SK-N-SH (cell line): ENCODE measurements at regions not wholly inside any gene's neighbourhood (a gene's known extent, or its start where the extent isn't known, plus 50 kb on each side); places are given as distances from the start of the nearest gene placed in this dataset.

Source experiments
- CTCF ChIA-PET: fragments of 300-600, 350-600 bp; formaldehyde crosslinking; extraction: SDS; loops from one replicate; lab custom pipeline; 2021; lab: Yijun Ruan, JAX
- POLR2A ChIA-PET: fragments of 350-600 bp; sonication (Branson Sonifier 250); formaldehyde crosslinking; extraction: SDS; loops from one replicate; lab custom pipeline; 2020; ENCODE audit warnings: antibody characterized with exemption, inconsistent platforms; lab: Yijun Ruan, JAX
- DNase-seq: peaks from one replicate; pipeline ENCODE4 v3.0.0; 2012
- H2AFZ ChIP-seq: fragments of 200-600 bp; sonication (generic); 2 replicates; pipeline ENCODE4 v1.8.1; 2016; ENCODE audit warnings: antibody characterized with exemption, mild to moderate bottlenecking, low read depth
- H3F3A ChIP-seq: fragments of 200-600 bp; sonication (generic); replicated peaks from 2 replicates; pipeline ENCODE3; 2016; ENCODE audit warnings: antibody characterized with exemption, mild to moderate bottlenecking; ENCODE audit not compliant: insufficient read depth
- H3K27ac ChIP-seq, 2 experiments: fragments of 200-500 bp in 1 of 2; fragments of 200-600 bp in 1 of 2; sonication (Bioruptor generic) in 1 of 2; sonication (generic), shearing (Covaris generic) in 1 of 2; 2 replicates each; pipeline versions ENCODE4 v1.5.1 to v1.6.1; 2014 to 2016; ENCODE audit warnings: low read depth in 2 of 2, inconsistent platforms in 1 of 2, low read length in 1 of 2, mild to moderate bottlenecking in 1 of 2, mixed read lengths in 1 of 2
- H3K27me3 ChIP-seq: fragments of 200-600 bp; sonication (generic), shearing (Covaris generic); 2 replicates; pipeline ENCODE4 v1.6.1; 2016; ENCODE audit warnings: mixed run types; ENCODE audit not compliant: insufficient read depth
- H3K36me3 ChIP-seq, 2 experiments: fragments of 200-500 bp in 1 of 2; fragments of 200-600 bp in 1 of 2; sonication (Bioruptor generic) in 1 of 2; sonication (generic) in 1 of 2; replicated peaks in 1 of 2; 2 replicates each; pipeline versions ENCODE3 to v1.5.1; 2014 to 2016; ENCODE audit warnings: low read length in 1 of 2, mild to moderate bottlenecking in 1 of 2; ENCODE audit not compliant: insufficient read depth in 2 of 2, control insufficient read depth in 1 of 2
- H3K4me1 ChIP-seq, 2 experiments: fragments of 200-500 bp in 1 of 2; fragments of 200-600 bp in 1 of 2; sonication (Bioruptor generic) in 1 of 2; sonication (generic), shearing (Covaris generic) in 1 of 2; 2 replicates each; pipeline versions ENCODE4 v1.5.1 to v1.6.1; 2014 to 2016; ENCODE audit warnings: low read depth in 1 of 2, low read length in 1 of 2, mixed run types in 1 of 2; ENCODE audit not compliant: insufficient read depth in 2 of 2, control insufficient read depth in 1 of 2
- H3K4me2 ChIP-seq: fragments of 200-600 bp; sonication (generic), shearing (Covaris generic); 2 replicates; pipeline ENCODE4 v1.6.1; 2017; ENCODE audit warnings: mixed run types
- H3K4me3 ChIP-seq, 2 experiments: fragments of 200-500 bp in 1 of 2; fragments of 200-600 bp in 1 of 2; sonication (Bioruptor generic) in 1 of 2; sonication (generic), shearing (Covaris generic) in 1 of 2; 2 replicates each; pipeline versions ENCODE4 v1.5.1 to v1.8.1; 2014 to 2016; ENCODE audit warnings: low read depth in 2 of 2, inconsistent platforms in 1 of 2, low read length in 1 of 2, mild to moderate bottlenecking in 1 of 2, mixed read lengths in 1 of 2, moderate library complexity in 1 of 2
- H3K79me2 ChIP-seq: fragments of 200-600 bp; sonication (generic); 2 replicates; pipeline ENCODE4 v1.8.1; 2017; ENCODE audit warnings: mild to moderate bottlenecking; ENCODE audit not compliant: insufficient read depth
- H3K9ac ChIP-seq: fragments of 200-600 bp; sonication (generic); 2 replicates; pipeline ENCODE4 v1.6.1; 2017; ENCODE audit warnings: mixed run types
- H3K9me2 ChIP-seq: fragments of 200-600 bp; sonication (generic); 2 replicates; pipeline ENCODE4 v1.6.1; 2017; ENCODE audit warnings: mixed run types
- H3K9me3 ChIP-seq: fragments of 200-600 bp; sonication (generic); 2 replicates; pipeline ENCODE4 v1.6.1; 2017; ENCODE audit warnings: mixed run types, mild to moderate bottlenecking, moderate library complexity
- H4K20me1 ChIP-seq: fragments of 200-600 bp; sonication (generic); 2 replicates; pipeline ENCODE4 v1.6.1; 2017; ENCODE audit warnings: mild to moderate bottlenecking, mixed run types; ENCODE audit not compliant: insufficient read depth
- ELF1 ChIP-seq: IDR thresholded peaks from 2 replicates; pipeline ENCODE4 v1.4.0; 2012
- EP300 ChIP-seq, 2 experiments: IDR thresholded peaks; 2 replicates each; pipeline versions ENCODE4 v1.4.0 to v1.6.1; 2012; ENCODE audit warnings: borderline replicate concordance in 1 of 2, low read depth in 1 of 2, low read length in 1 of 2
- FOXJ3 ChIP-seq: sonication (generic); formaldehyde crosslinking; IDR thresholded peaks from 2 replicates; pipeline ENCODE4 v1.5.1; 2020; ENCODE audit warnings: mild to moderate bottlenecking, missing genetic modification reagents
- FOXM1 ChIP-seq: IDR thresholded peaks from 2 replicates; pipeline ENCODE4 v1.4.0; 2012; ENCODE audit warnings: low read depth, mild to moderate bottlenecking
- NFIC ChIP-seq: IDR thresholded peaks from 2 replicates; pipeline ENCODE4 v1.4.0; 2012; ENCODE audit warnings: borderline replicate concordance
- POLR2AphosphoS5 ChIP-seq: IDR thresholded peaks from 2 replicates; pipeline ENCODE4 v1.6.1; 2012; ENCODE audit warnings: low read depth, low read length
- RAD21 ChIP-seq: IDR thresholded peaks from 2 replicates; pipeline ENCODE4 v1.6.1; 2012; ENCODE audit warnings: mild to moderate bottlenecking, low read length
- RCOR1 ChIP-seq: fragments of 150-350 bp; IDR thresholded peaks from 2 replicates; pipeline ENCODE4 v1.6.1; 2017; ENCODE audit warnings: antibody characterized with exemption, low read length
- TAF1 ChIP-seq: IDR thresholded peaks from 2 replicates; pipeline ENCODE4 v1.6.1; 2012; ENCODE audit warnings: low read depth, mild to moderate bottlenecking, low read length, moderate library complexity, borderline replicate concordance
- YY1 ChIP-seq: IDR thresholded peaks from 2 replicates; pipeline ENCODE4 v1.4.0; 2012; ENCODE audit warnings: low read depth, mild to moderate bottlenecking
- WGBS: methylation state at CpG from one replicate; pipeline ENCODE4 v1.1.6; 2017; ENCODE audit warnings: low lambda C conversion rate; 5-methylcytosine and 5-hydroxymethylcytosine counted together
- TF ChIP-seq, protein P1 (sequence below): IDR thresholded peaks from 2 replicates; pipeline ENCODE4 v1.4.0; 2012; ENCODE audit warnings: low read depth
- TF ChIP-seq, protein P2 (sequence below): IDR thresholded peaks from 2 replicates; pipeline ENCODE4 v1.4.0; 2012; ENCODE audit warnings: low read depth, borderline replicate concordance
- TF ChIP-seq, protein P3 (sequence below): IDR thresholded peaks from 2 replicates; pipeline ENCODE4 v1.6.1; 2012; ENCODE audit warnings: mild to moderate bottlenecking, low read depth, low read length, moderate library complexity

DNA sequence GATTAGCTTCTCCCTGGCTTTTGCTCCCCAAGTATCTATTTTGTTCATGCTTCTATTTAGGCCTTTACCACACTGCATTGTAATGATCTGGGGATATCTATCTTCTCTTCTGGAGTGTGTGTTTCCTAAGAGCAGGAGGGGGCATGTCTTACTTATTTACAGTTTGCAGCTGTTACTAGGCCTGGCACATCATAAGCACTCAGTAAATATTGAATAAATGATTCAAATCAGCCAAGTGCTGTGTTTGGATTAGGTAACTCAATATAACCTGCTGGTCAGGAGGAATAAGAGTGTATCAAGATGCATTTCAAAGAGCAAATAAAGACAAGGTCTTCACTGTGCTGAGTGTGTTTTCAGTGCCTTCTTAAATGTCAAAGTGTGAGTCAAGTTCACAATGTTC is 186.1 kb downstream of the FOXG1 start:
- POLR2A ChIA-PET: no interaction called here
- CTCF ChIA-PET: no interaction called here
- H3F3A ChIP-seq: no peaks in the 10 kb centered on the region
- no peak overlapping the region for H3K9ac ChIP-seq
- TF ChIP-seq, protein P1, sequence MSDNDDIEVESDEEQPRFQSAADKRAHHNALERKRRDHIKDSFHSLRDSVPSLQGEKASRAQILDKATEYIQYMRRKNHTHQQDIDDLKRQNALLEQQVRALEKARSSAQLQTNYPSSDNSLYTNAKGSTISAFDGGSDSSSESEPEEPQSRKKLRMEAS: no peak
- TF ChIP-seq EP300 (IDR thresholded peaks at IDR 0.05; ENCODE audit: borderline replicate concordance in 1 of 2, low read depth in 1 of 2, low read length in 1 of 2): no peak
- no peak for TF ChIP-seq ELF1
- TF ChIP-seq, protein P2, sequence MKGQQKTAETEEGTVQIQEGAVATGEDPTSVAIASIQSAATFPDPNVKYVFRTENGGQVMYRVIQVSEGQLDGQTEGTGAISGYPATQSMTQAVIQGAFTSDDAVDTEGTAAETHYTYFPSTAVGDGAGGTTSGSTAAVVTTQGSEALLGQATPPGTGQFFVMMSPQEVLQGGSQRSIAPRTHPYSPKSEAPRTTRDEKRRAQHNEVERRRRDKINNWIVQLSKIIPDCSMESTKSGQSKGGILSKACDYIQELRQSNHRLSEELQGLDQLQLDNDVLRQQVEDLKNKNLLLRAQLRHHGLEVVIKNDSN: no peak
- no peak for TF ChIP-seq NFIC
- TF ChIP-seq FOXM1: no peak
- TF ChIP-seq, protein P3, sequence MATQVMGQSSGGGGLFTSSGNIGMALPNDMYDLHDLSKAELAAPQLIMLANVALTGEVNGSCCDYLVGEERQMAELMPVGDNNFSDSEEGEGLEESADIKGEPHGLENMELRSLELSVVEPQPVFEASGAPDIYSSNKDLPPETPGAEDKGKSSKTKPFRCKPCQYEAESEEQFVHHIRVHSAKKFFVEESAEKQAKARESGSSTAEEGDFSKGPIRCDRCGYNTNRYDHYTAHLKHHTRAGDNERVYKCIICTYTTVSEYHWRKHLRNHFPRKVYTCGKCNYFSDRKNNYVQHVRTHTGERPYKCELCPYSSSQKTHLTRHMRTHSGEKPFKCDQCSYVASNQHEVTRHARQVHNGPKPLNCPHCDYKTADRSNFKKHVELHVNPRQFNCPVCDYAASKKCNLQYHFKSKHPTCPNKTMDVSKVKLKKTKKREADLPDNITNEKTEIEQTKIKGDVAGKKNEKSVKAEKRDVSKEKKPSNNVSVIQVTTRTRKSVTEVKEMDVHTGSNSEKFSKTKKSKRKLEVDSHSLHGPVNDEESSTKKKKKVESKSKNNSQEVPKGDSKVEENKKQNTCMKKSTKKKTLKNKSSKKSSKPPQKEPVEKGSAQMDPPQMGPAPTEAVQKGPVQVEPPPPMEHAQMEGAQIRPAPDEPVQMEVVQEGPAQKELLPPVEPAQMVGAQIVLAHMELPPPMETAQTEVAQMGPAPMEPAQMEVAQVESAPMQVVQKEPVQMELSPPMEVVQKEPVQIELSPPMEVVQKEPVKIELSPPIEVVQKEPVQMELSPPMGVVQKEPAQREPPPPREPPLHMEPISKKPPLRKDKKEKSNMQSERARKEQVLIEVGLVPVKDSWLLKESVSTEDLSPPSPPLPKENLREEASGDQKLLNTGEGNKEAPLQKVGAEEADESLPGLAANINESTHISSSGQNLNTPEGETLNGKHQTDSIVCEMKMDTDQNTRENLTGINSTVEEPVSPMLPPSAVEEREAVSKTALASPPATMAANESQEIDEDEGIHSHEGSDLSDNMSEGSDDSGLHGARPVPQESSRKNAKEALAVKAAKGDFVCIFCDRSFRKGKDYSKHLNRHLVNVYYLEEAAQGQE: no peak
- no peak for TF ChIP-seq RAD21
- TF ChIP-seq POLR2AphosphoS5: no peak
- no peak for TF ChIP-seq FOXJ3 (CRISPR knock-in tag)
- TF ChIP-seq YY1: no peak
- no peak for TF ChIP-seq TAF1
- H3K4me1 ChIP-seq: no peaks in the 10 kb centered on the region
- no peaks in the 10 kb centered on the region for H3K9me2 ChIP-seq
- H3K9me3 ChIP-seq: no peaks in the 10 kb centered on the region
- no peaks in the 10 kb centered on the region for H3K36me3 ChIP-seq
- no peak overlapping the region for H3K4me2 ChIP-seq
- no peaks in the 10 kb centered on the region for H3K27me3 ChIP-seq
- H3K79me2 ChIP-seq: no peaks in the 10 kb centered on the region
- no peak overlapping the region for H2AFZ ChIP-seq
- H3K27ac ChIP-seq: no peak overlapping the region
- no peak overlapping the region for H3K4me3 ChIP-seq
- no peaks in the 10 kb centered on the region for H4K20me1 ChIP-seq
- DNase-seq: no peak

DNA sequence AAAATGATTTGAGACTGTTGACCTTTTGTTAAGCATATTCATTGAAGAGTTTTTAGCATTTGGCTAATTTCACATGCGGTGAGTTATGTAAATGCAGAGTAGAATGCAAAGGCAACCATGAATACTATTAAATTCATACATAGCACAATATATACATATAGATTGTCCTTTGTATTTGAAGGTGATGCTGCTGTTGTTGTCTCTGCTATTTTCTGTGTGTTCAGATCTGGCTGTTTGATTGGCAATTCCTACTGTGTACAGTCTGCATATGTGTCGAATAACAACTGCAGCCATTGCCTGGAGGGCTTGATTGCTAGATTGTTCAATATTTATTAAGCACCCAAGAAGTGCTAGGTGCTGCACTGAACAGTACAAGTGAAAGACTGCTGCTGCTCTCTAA is 187.4 kb downstream of the FOXG1 start:
- Histone ChIP-seq H2AFZ (no peak overlapping the region), H3K27ac (no peak overlapping the region), H3K27me3 (no peaks in the 10 kb centered on the region), H3K36me3 (no peaks in the 10 kb centered on the region), H3K9me2 (no peaks in the 10 kb centered on the region), H3K9me3 (no peaks in the 10 kb centered on the region), H3K4me3 (no peak overlapping the region), H3F3A (no peaks in the 10 kb centered on the region), H4K20me1 (no peaks in the 10 kb centered on the region), H3K9ac (no peak overlapping the region), H3K4me2 (no peak overlapping the region), H3K4me1 (no peaks in the 10 kb centered on the region), H3K79me2 (no peaks in the 10 kb centered on the region)
- CTCF ChIA-PET: no interaction called here
- DNase-seq: no peak
- 7% methylated on average over 2 of the region's 2 CpGs for WGBS
- TF ChIP-seq RCOR1: no peak
- POLR2A ChIA-PET: no interaction called here
